ENCODE measurements at regions not wholly inside any gene's neighbourhood (a gene's known extent, or its start where the extent isn't known, plus 50 kb on each side); places are given as distances from the start of the nearest gene placed in this dataset.

DNA sequence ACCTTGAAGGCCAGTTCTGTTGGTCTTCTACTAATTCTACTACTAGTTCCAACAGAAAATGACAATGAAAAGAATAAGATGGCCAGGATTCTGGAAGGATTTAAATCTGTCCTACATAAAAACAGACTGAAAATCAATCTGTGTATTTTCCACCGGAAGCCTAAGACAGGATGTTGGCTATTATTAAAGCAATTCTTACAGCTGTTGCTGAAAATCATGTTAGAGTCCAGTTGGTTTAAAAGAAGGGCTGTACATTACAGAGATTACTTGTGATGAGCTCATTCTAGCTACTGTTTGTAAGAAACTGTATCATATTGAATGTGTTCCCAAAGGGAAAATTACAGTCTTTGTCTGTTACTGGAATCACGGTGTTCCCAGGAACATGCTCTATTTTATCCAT is 54.8 kb upstream of the MAGEB16 start:
- ChIA-PET POLR2A (no interaction called here), CTCF (no interaction called here)
- no peak overlapping the region for H3K4me3 Mint-ChIP-seq
- no peaks in the 10 kb centered on the region for H3K27me3 Mint-ChIP-seq (ENCODE audit: low read depth)
- H3K27ac Mint-ChIP-seq, result no peak overlapping the region
- no peaks in the 10 kb centered on the region for H3K9me3 Mint-ChIP-seq (ENCODE audit: insufficient read depth)
- DNase-seq (no peak), ATAC-seq (no peak)
- no peaks in the 10 kb centered on the region for H3K36me3 Mint-ChIP-seq (ENCODE audit: low read depth)
- no peaks in the 10 kb centered on the region for H3K4me1 Mint-ChIP-seq (ENCODE audit: low read depth)
